MM.1S (cell line): ENCODE measurements at regions not wholly inside any gene's neighbourhood (a gene's known extent, or its start where the extent isn't known, plus 50 kb on each side); places are given as distances from the start of the nearest gene placed in this dataset.
"Not testable (repeated sequence)": the region's sequence is repeated elsewhere in the genome, so short reads cannot be mapped to it uniquely, and the experiment has no call there.

Experiments used
- DNase-seq: peaks from one replicate; pipeline ENCODE4 v3.0.0-alpha.2; 2015
- H2AFZ ChIP-seq: fragments of 300-600 bp; sonication (generic); 2 replicates; pipeline ENCODE4 v1.6.0; 2016; ENCODE audit warnings: antibody characterized with exemption, low read length
- H3F3A ChIP-seq: fragments of 300-600 bp; sonication (generic); 2 replicates; pipeline ENCODE4 v1.6.1; 2016; ENCODE audit warnings: mild to moderate bottlenecking, antibody characterized with exemption, low read length, moderate library complexity, mixed read lengths; ENCODE audit not compliant: insufficient read depth
- H3K27ac ChIP-seq: fragments of 300-600 bp; sonication (generic); 2 replicates; pipeline ENCODE4 v1.5.1; 2016; ENCODE audit warnings: mild to moderate bottlenecking, low read length
- H3K27me3 ChIP-seq: fragments of 300-600 bp; sonication (generic); replicated peaks from 2 replicates; pipeline ENCODE4 v1.6.0; 2016; ENCODE audit warnings: low read length; ENCODE audit not compliant: insufficient read depth
- H3K36me3 ChIP-seq: fragments of 300-600 bp; sonication (generic); replicated peaks from 2 replicates; pipeline ENCODE4 v1.6.1; 2016; ENCODE audit warnings: mild to moderate bottlenecking, low read length, mixed read lengths; ENCODE audit not compliant: insufficient read depth
- H3K4me1 ChIP-seq: fragments of 300-600 bp; sonication (generic); 2 replicates; pipeline ENCODE4 v1.6.1; 2016; ENCODE audit warnings: low read length, mixed read lengths
- H3K4me2 ChIP-seq: fragments of 300-600 bp; sonication (generic); 2 replicates; pipeline ENCODE4 v1.6.0; 2016; ENCODE audit warnings: low read depth, low read length
- H3K4me3 ChIP-seq: fragments of 300-600 bp; sonication (generic); 2 replicates; pipeline ENCODE4 v1.5.1; 2016; ENCODE audit warnings: low read length, mixed read lengths
- H3K79me2 ChIP-seq: fragments of 300-600 bp; sonication (generic); 2 replicates; pipeline ENCODE4 v1.6.1; 2016; ENCODE audit warnings: mixed run types, low read length, mixed read lengths
- H3K9ac ChIP-seq: fragments of 300-600 bp; sonication (generic); 2 replicates; pipeline ENCODE4 v1.6.1; 2016; ENCODE audit warnings: low read length, mixed read lengths
- H3K9me2 ChIP-seq: fragments of 300-600 bp; sonication (generic); replicated peaks from 2 replicates; pipeline ENCODE4 v1.6.1; 2016; ENCODE audit warnings: mild to moderate bottlenecking, low read length, mixed read lengths; ENCODE audit not compliant: insufficient read depth
- H3K9me3 ChIP-seq: fragments of 300-600 bp; sonication (generic); replicated peaks from 2 replicates; pipeline ENCODE4 v1.6.1; 2016; ENCODE audit warnings: mild to moderate bottlenecking, low read length, mixed read lengths; ENCODE audit not compliant: insufficient read depth
- H4K20me1 ChIP-seq: fragments of 300-600 bp; sonication (generic); 2 replicates; pipeline ENCODE4 v1.6.1; 2016; ENCODE audit warnings: mild to moderate bottlenecking, low read length, moderate library complexity, mixed read lengths; ENCODE audit not compliant: insufficient read depth
- CTCF ChIP-seq: fragments of 300-600 bp; sonication (generic); IDR thresholded peaks from 2 replicates; pipeline ENCODE4 v1.5.1; 2016; ENCODE audit warnings: antibody characterized with exemption, low read length, mixed read lengths
- EZH2 ChIP-seq: fragments of 300-600 bp; sonication (generic); optimal IDR thresholded peaks from 2 replicates; pipeline ENCODE3; 2017; ENCODE audit warnings: low read depth, mild to moderate bottlenecking, antibody characterized with exemption, low read length, mixed read lengths
- EZH2phosphoT487 ChIP-seq: fragments of 300-600 bp; sonication (generic); IDR thresholded peaks from 2 replicates; pipeline ENCODE4 v1.6.1; 2018; ENCODE audit warnings: antibody characterized with exemption, low read length

- no peak overlapping the region for H3K4me2 ChIP-seq
- no peaks in the 10 kb centered on the region for H3K4me1 ChIP-seq
- no peaks in the 10 kb centered on the region for H3K9me3 ChIP-seq
- no peaks in the 10 kb centered on the region for H3F3A ChIP-seq
- H3K9ac ChIP-seq, result no peak overlapping the region
- H3K9me2 ChIP-seq, result no peaks in the 10 kb centered on the region
- H2AFZ ChIP-seq, result no peak overlapping the region
- DNase-seq, result no peak
- no peak for TF ChIP-seq EZH2phosphoT487
- no peak for TF ChIP-seq EZH2
- TF ChIP-seq CTCF, result no peak
- no peaks in the 10 kb centered on the region for H3K79me2 ChIP-seq
- no peak overlapping the region for H3K27ac ChIP-seq
- H3K27me3 ChIP-seq, result no peaks in the 10 kb centered on the region
- H3K4me3 ChIP-seq, result no peak overlapping the region
- no peaks in the 10 kb centered on the region for H3K36me3 ChIP-seq
- no peaks in the 10 kb centered on the region for H4K20me1 ChIP-seq
Measured at GRCh38 chr1:66480162-66480561, 53.8 kb upstream of the SGIP1 start.

DNA sequence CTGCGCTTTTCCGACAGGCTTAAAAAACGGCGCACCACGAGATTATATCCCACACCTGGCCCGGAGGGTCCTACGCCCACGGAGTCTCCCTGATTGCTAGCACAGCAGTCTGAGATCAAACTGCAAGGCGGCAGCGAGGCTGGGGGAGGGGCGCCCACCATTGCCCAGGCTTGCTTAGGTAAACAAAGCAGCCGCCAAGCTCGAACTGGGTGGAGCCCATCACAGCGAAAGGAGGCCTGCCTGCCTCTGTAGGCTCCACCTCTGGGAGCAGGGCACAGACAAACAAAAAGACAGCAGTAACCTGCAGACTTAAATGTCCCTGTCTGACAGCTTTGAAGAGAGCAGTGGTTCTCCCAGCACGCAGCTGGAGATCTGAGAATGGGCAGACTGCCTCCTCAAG lies 52.7 kb upstream of the SGIP1 start:
- not testable (repeated sequence) for H3K4me3 ChIP-seq, H2AFZ ChIP-seq, H3K4me2 ChIP-seq, H3K27ac ChIP-seq, H3K36me3 ChIP-seq, H3K79me2 ChIP-seq, H3K9me2 ChIP-seq, H3K27me3 ChIP-seq, DNase-seq, H3K9ac ChIP-seq, H3K9me3 ChIP-seq, H3K4me1 ChIP-seq, H4K20me1 ChIP-seq, H3F3A ChIP-seq
